Vagina (tissue), 2 donors: ENCODE measurements at regions not wholly inside any gene's neighbourhood (a gene's known extent, or its start where the extent isn't known, plus 50 kb on each side); places are given as distances from the start of the nearest gene placed in this dataset.
A peak's percentile ranks its signal among the peaks of the same experiment; 100 is the strongest.
"Not testable (repeated sequence)": the region's sequence is repeated elsewhere in the genome, so short reads cannot be mapped to it uniquely, and the experiment has no call there.

Source experiments
- DNase-seq, 2 donors: peaks; one replicate each; pipeline ENCODE4 v3.0.0-alpha.2; 2017; ENCODE audit errors: extremely low spot score in 2 of 2
- H3K27ac ChIP-seq: fragments of 200-600 bp; sonication (generic); one replicate; pipeline ENCODE4 v1.5.1; 2019
- H3K27me3 ChIP-seq: fragments of 200-600 bp; sonication (generic); one replicate; pipeline ENCODE4 v1.5.1; 2019
- H3K36me3 ChIP-seq, 2 donors: fragments of 200-600 bp; sonication (generic); one replicate each; pipeline ENCODE4 v1.5.1; 2017 to 2019
- H3K4me1 ChIP-seq: fragments of 200-600 bp; sonication (generic); one replicate; pipeline ENCODE4 v1.5.1; 2019
- H3K4me3 ChIP-seq, 2 donors: fragments of 200-600 bp; sonication (generic); 1 replicate in 1 of 2; 2 replicates in 1 of 2; pipeline ENCODE4 v1.5.1; 2016 to 2019
- H3K9me3 ChIP-seq: fragments of 200-600 bp; sonication (generic); one replicate; pipeline ENCODE4 v1.5.1; 2019
- CTCF ChIP-seq, 3 experiments: fragments of 450-650 bp in 2 of 3; fragments of 200-600 bp in 1 of 3; sonication (generic) in 1 of 3; IDR thresholded peaks; one replicate each; pipeline ENCODE4 v1.5.1; 2017 to 2019; ENCODE audit warnings: antibody characterized with exemption in 3 of 3, mild to moderate bottlenecking in 2 of 3, moderate library complexity in 2 of 3
- POLR2A ChIP-seq, 2 donors: fragments of 450-650 bp; IDR thresholded peaks; one replicate each; pipeline ENCODE4 v1.6.1; 2017; ENCODE audit warnings: antibody characterized with exemption in 2 of 2, mild to moderate bottlenecking in 2 of 2, moderate library complexity in 2 of 2
- POLR2AphosphoS5 ChIP-seq, 2 donors: sonication (generic); formaldehyde crosslinking; IDR thresholded peaks; one replicate each; pipeline ENCODE4 v1.9.0; 2017; ENCODE audit warnings: antibody characterized with exemption in 2 of 2, mild to moderate bottlenecking in 2 of 2, low read depth in 1 of 2; ENCODE audit not compliant: insufficient read depth in 1 of 2
- intact Hi-C: fragments of 100-400 bp; cut with DNase I; formaldehyde crosslinking; loops from one replicate; pipeline ENCODE4 v1.15.1; 2023

- no peaks in the 10 kb centered on the region for H3K36me3 ChIP-seq
- H3K27me3 ChIP-seq = no peaks in the 10 kb centered on the region
- H3K4me1 ChIP-seq = no peaks in the 10 kb centered on the region
- no peaks in the 10 kb centered on the region for H3K9me3 ChIP-seq
- DNase-seq = no peak
- TF ChIP-seq CTCF (IDR thresholded peaks at IDR 0.05) = no peak
- no peak for TF ChIP-seq POLR2A (IDR thresholded peaks at IDR 0.05)
- TF ChIP-seq POLR2AphosphoS5 (IDR thresholded peaks at IDR 0.05; ENCODE audit: insufficient read depth in 1 of 2, low read depth in 1 of 2) = no peak
- no peak overlapping the region for H3K4me3 ChIP-seq
- intact Hi-C loops = no loop called here
- H3K27ac ChIP-seq = no peak overlapping the region
These were observed 88.9 kb downstream of the MOGAT1 start for GRCh38 chr2:222760301-222760897.

- Histone ChIP-seq H3K4me3 (no peak overlapping the region), H3K9me3 (no peaks in the 10 kb centered on the region), H3K27me3 (no peaks in the 10 kb centered on the region), H3K27ac (no peak overlapping the region), H3K36me3 (no peaks in the 10 kb centered on the region), H3K4me1 (no peaks in the 10 kb centered on the region)
- TF ChIP-seq CTCF (IDR thresholded peaks at IDR 0.05) (no peak), POLR2A (IDR thresholded peaks at IDR 0.05) (no peak), POLR2AphosphoS5 (IDR thresholded peaks at IDR 0.05; ENCODE audit: insufficient read depth in 1 of 2, low read depth in 1 of 2) (no peak)
- DNase-seq = no peak
- intact Hi-C loops = no loop called here
These were observed 90.4 kb downstream of the MOGAT1 start for GRCh38 chr2:222761888-222762287.

- H3K27me3 ChIP-seq = no peaks in the 10 kb centered on the region
- no peaks in the 10 kb centered on the region for H3K9me3 ChIP-seq
- TF ChIP-seq POLR2A (IDR thresholded peaks at IDR 0.05) = no peak
- no peak for TF ChIP-seq CTCF (IDR thresholded peaks at IDR 0.05)
- no peak for TF ChIP-seq POLR2AphosphoS5 (IDR thresholded peaks at IDR 0.05; ENCODE audit: insufficient read depth in 1 of 2, low read depth in 1 of 2)
- H3K27ac ChIP-seq = no peak overlapping the region
- intact Hi-C loops = no loop called here
- no peaks in the 10 kb centered on the region for H3K36me3 ChIP-seq
- DNase-seq = no peak
- H3K4me3 ChIP-seq = no peak overlapping the region
- H3K4me1 ChIP-seq = no peaks in the 10 kb centered on the region
These were observed 90.9 kb downstream of the MOGAT1 start for GRCh38 chr2:222762342-222762741.

GRCh38 chr2:222765883-222766282 is 94.4 kb downstream of the MOGAT1 start:
- intact Hi-C loops, H3K4me1 ChIP-seq: not testable (repeated sequence)
- DNase-seq = peak in 1 of 2 donors; percentile 20

GRCh38 chr2:222768019-222768418 is 92.8 kb upstream of the ACSL3 start:
- H3K9me3 ChIP-seq, H3K36me3 ChIP-seq, H3K27me3 ChIP-seq, intact Hi-C loops, H3K4me3 ChIP-seq, H3K27ac ChIP-seq, H3K4me1 ChIP-seq: not testable (repeated sequence)
- DNase-seq = peak in 1 of 2 donors; percentile 22

More at GRCh38 chr2:222765883-222766282, 94.4 kb downstream of the MOGAT1 start:
- H3K36me3 ChIP-seq, H3K27ac ChIP-seq, H3K4me3 ChIP-seq, H3K9me3 ChIP-seq, H3K27me3 ChIP-seq: not testable (repeated sequence)

- TF ChIP-seq CTCF (IDR thresholded peaks at IDR 0.05) (no peak), POLR2A (IDR thresholded peaks at IDR 0.05) (no peak), POLR2AphosphoS5 (IDR thresholded peaks at IDR 0.05; ENCODE audit: insufficient read depth in 1 of 2, low read depth in 1 of 2) (no peak)
- peak in 1 of 2 donors; percentile 37 for DNase-seq
- H3K9me3 ChIP-seq = no peaks in the 10 kb centered on the region
- no peaks in the 10 kb centered on the region for H3K4me1 ChIP-seq
- no peak overlapping the region for H3K27ac ChIP-seq
- intact Hi-C loops = no loop called here
- H3K27me3 ChIP-seq = no peaks in the 10 kb centered on the region
- no peaks in the 10 kb centered on the region for H3K36me3 ChIP-seq
- H3K4me3 ChIP-seq = no peak overlapping the region
These were observed 91.4 kb upstream of the ACSL3 start for GRCh38 chr2:222769446-222769845.
